Lung (tissue), 11 donors: ENCODE measurements at regions not wholly inside any gene's neighbourhood (a gene's known extent, or its start where the extent isn't known, plus 50 kb on each side); places are given as distances from the start of the nearest gene placed in this dataset.
A peak's percentile ranks its signal among the peaks of the same experiment; 100 is the strongest.
"Not testable (repeated sequence)": the region's sequence is repeated elsewhere in the genome, so short reads cannot be mapped to it uniquely, and the experiment has no call there.

Experiments used
- ATAC-seq: fragments of 200-7000 bp; cut with Tn5 transposase; one replicate; pipeline ENCODE4 v1.9.1; 2020; ENCODE audit warnings: moderate number of reproducible peaks; ENCODE audit not compliant: insufficient read depth, low FRiP score
- DNase-seq, 3 donors: peaks; one replicate each; pipeline ENCODE4 v3.0.0-alpha.2; 2013 to 2017
- H3K27ac ChIP-seq, 2 donors: one replicate each; pipeline ENCODE4 v1.5.1; 2013; ENCODE audit warnings: mild to moderate bottlenecking in 2 of 2, moderate library complexity in 2 of 2, control low read depth in 1 of 2, inconsistent platforms in 1 of 2, low read depth in 1 of 2, low read length in 1 of 2
- H3K27me3 ChIP-seq, 3 donors: one replicate each; pipeline ENCODE4 v1.5.1; 2013; ENCODE audit warnings: low read length in 2 of 3; ENCODE audit not compliant: control insufficient read depth in 3 of 3, insufficient read depth in 3 of 3
- H3K36me3 ChIP-seq, 4 donors: one replicate each; pipeline ENCODE4 v1.5.1; 2013; ENCODE audit warnings: low read length in 4 of 4, mild to moderate bottlenecking in 1 of 4, moderate library complexity in 1 of 4; ENCODE audit not compliant: control insufficient read depth in 4 of 4, insufficient read depth in 4 of 4
- H3K4me1 ChIP-seq, 5 donors: one replicate each; pipeline ENCODE4 v1.5.1; 2013; ENCODE audit warnings: low read length in 5 of 5, mild to moderate bottlenecking in 2 of 5, moderate library complexity in 1 of 5; ENCODE audit not compliant: control insufficient read depth in 5 of 5, insufficient read depth in 5 of 5
- H3K4me3 ChIP-seq: one replicate; pipeline ENCODE4 v1.5.1; 2013; ENCODE audit warnings: mild to moderate bottlenecking, control low read depth, moderate library complexity
- H3K9ac ChIP-seq, 2 donors: one replicate each; pipeline ENCODE4 v1.5.1; 2013; ENCODE audit warnings: low read length in 2 of 2, control low read depth in 1 of 2; ENCODE audit not compliant: insufficient read depth in 1 of 2
- H3K9me3 ChIP-seq, 4 donors: one replicate each; pipeline ENCODE4 v1.5.1; 2013; ENCODE audit warnings: low read length in 3 of 4, mild to moderate bottlenecking in 1 of 4, moderate library complexity in 1 of 4; ENCODE audit not compliant: control insufficient read depth in 4 of 4, insufficient read depth in 3 of 4
- CTCF ChIP-seq: IDR thresholded peaks from 2 replicates; pipeline ENCODE4 v1.5.1; 2012; ENCODE audit warnings: mild to moderate bottlenecking; ENCODE audit errors: control extremely low read depth, extremely low read depth
- WGBS, 2 donors: extraction: QIAGEN DNeasy Blood & Tissue Kit; methylation state at CpG; one replicate each; pipeline ENCODE4 v1.1.7; 2013; 5-methylcytosine and 5-hydroxymethylcytosine counted together
- donor health status: control.
- donor health status: control.
- donor health status: Bipolar disorder and iron deficiency.
- donor health status: healthy.
- donor health status: DM: yes; HTN: yes; CAD: no.

- Histone ChIP-seq H3K36me3 (no peaks in the 10 kb centered on the region), H3K4me1 (peaks cover 0 to 2% (median 0%) of the 10 kb centered on the region in 5 donors), H3K9ac (no peak overlapping the region), H3K27ac (peak overlapping the region in 1 of 2 donors; percentile 16), H3K27me3 (no peaks in the 10 kb centered on the region), H3K4me3 (no peak overlapping the region), H3K9me3 (no peaks in the 10 kb centered on the region)
- TF ChIP-seq CTCF: no peak
- DNase-seq: no peak
- ATAC-seq: peak; percentile 39
- 71 to 85% methylated on average over 3 of the region's 3 CpGs for WGBS, 2 donors
Observed at GRCh38 chr2:113361051-113361450, 76.4 kb upstream of the ZNG1B start.

- H3K27ac ChIP-seq: peak overlapping the region in 1 of 2 donors; percentile 52
- H3K9ac ChIP-seq: no peak overlapping the region
- H3K9me3 ChIP-seq: no peaks in the 10 kb centered on the region
- no peak for ATAC-seq
- WGBS, 2 donors: 82 to 87% methylated on average over 3 of the region's 3 CpGs
- peaks cover 0 to 7% (median 0%) of the 10 kb centered on the region in 5 donors for H3K4me1 ChIP-seq
- H3K36me3 ChIP-seq: no peaks in the 10 kb centered on the region
- no peak for DNase-seq
- no peak for TF ChIP-seq CTCF
- no peak overlapping the region for H3K4me3 ChIP-seq
- H3K27me3 ChIP-seq: no peaks in the 10 kb centered on the region
Observed at GRCh38 chr2:113357071-113357470, 78.3 kb upstream of the PAX8 start.

GRCh38 chr2:113356284-113356683 is 77.6 kb upstream of the PAX8 start:
- H3K4me3 ChIP-seq, H3K9ac ChIP-seq, H3K9me3 ChIP-seq, H3K27me3 ChIP-seq, H3K4me1 ChIP-seq, DNase-seq, H3K36me3 ChIP-seq: not testable (repeated sequence)
- H3K27ac ChIP-seq: peak overlapping the region in 1 of 2 donors; percentile 62
- peak; percentile 64 for ATAC-seq
- whole genome bisulfite sequencing, 2 donors: 75 to 92% methylated on average over 5 of the region's 5 CpGs

- not testable (repeated sequence) for H3K27me3 ChIP-seq, H3K9ac ChIP-seq, H3K36me3 ChIP-seq, H3K9me3 ChIP-seq, H3K4me1 ChIP-seq, H3K4me3 ChIP-seq
- peak in 1 of 3 donors; percentile 33 for DNase-seq
- 53 to 69% methylated on average over 8 of the region's 8 CpGs for WGBS, 2 donors
- H3K27ac ChIP-seq: peak overlapping the region in 1 of 2 donors; percentile 76
- peak; percentile 50 for ATAC-seq
Observed at GRCh38 chr2:113355339-113356015, 76.8 kb upstream of the PAX8 start.
